ENCODE measurements at regions not wholly inside any gene's neighbourhood (a gene's known extent, or its start where the extent isn't known, plus 50 kb on each side); places are given as distances from the start of the nearest gene placed in this dataset.

GRCh38 chr5:89030798-89031197, 147.8 kb upstream of the MEF2C start:
- Mint-ChIP-seq H3K27ac (no peak overlapping the region), H3K9me3 (peaks cover 2% of the 10 kb centered on the region), H3K4me1 (ENCODE audit: low read depth) (no peaks in the 10 kb centered on the region), H3K27me3 (no peaks in the 10 kb centered on the region), H3K4me3 (no peak overlapping the region), H3K36me3 (no peaks in the 10 kb centered on the region)
- intact Hi-C loops (cut with micrococcal nuclease) = no loop called here
- CTCF ChIA-PET = no interaction called here
- no peak for DNase-seq
- POLR2A ChIA-PET = no interaction called here

- POLR2A ChIA-PET = no interaction called here
- Mint-ChIP-seq H3K4me1 (ENCODE audit: low read depth) (no peaks in the 10 kb centered on the region), H3K27ac (no peak overlapping the region), H3K36me3 (no peaks in the 10 kb centered on the region), H3K9me3 (peaks cover 2% of the 10 kb centered on the region), H3K27me3 (no peaks in the 10 kb centered on the region), H3K4me3 (no peak overlapping the region)
- intact Hi-C loops (cut with micrococcal nuclease) = no loop called here
- CTCF ChIA-PET = no interaction called here
- DNase-seq = no peak
These were observed 145.8 kb upstream of the MEF2C start for GRCh38 chr5:89028595-89029285.

GRCh38 chr5:89024045-89024444, 141.1 kb upstream of the MEF2C start:
- Mint-ChIP-seq H3K36me3 (no peaks in the 10 kb centered on the region), H3K27me3 (no peaks in the 10 kb centered on the region), H3K9me3 (peaks cover 2% of the 10 kb centered on the region), H3K27ac (no peak overlapping the region), H3K4me1 (ENCODE audit: low read depth) (no peaks in the 10 kb centered on the region), H3K4me3 (no peak overlapping the region)
- DNase-seq = no peak
- intact Hi-C loops (cut with micrococcal nuclease) = no loop called here
- ChIA-PET CTCF (no interaction called here), POLR2A (no interaction called here)

GRCh38 chr5:89020926-89021610, 138.1 kb upstream of the MEF2C start:
- H3K27me3 Mint-ChIP-seq = no peaks in the 10 kb centered on the region

GRCh38 chr5:89016741-89017303, 133.8 kb upstream of the MEF2C start:
- POLR2A ChIA-PET = no interaction called here
- intact Hi-C loops (cut with micrococcal nuclease) = no loop called here
- no peak for DNase-seq

More at GRCh38 chr5:89020926-89021610, 138.1 kb upstream of the MEF2C start:
- Mint-ChIP-seq H3K36me3 (no peaks in the 10 kb centered on the region), H3K4me3 (no peak overlapping the region), H3K27ac (no peak overlapping the region), H3K9me3 (no peaks in the 10 kb centered on the region), H3K4me1 (ENCODE audit: low read depth) (no peaks in the 10 kb centered on the region)
- ChIA-PET POLR2A (no interaction called here), CTCF (no interaction called here)
- DNase-seq = no peak
- intact Hi-C loops (cut with micrococcal nuclease) = no loop called here

GRCh38 chr5:89015409-89015808, 132.4 kb upstream of the MEF2C start:
- Mint-ChIP-seq H3K4me3 (no peak overlapping the region), H3K27ac (no peak overlapping the region), H3K9me3 (no peaks in the 10 kb centered on the region), H3K4me1 (ENCODE audit: low read depth) (no peaks in the 10 kb centered on the region), H3K27me3 (no peaks in the 10 kb centered on the region), H3K36me3 (no peaks in the 10 kb centered on the region)
- no peak for DNase-seq
- intact Hi-C loops (cut with micrococcal nuclease) = no loop called here
- CTCF ChIA-PET = no interaction called here
- POLR2A ChIA-PET = no interaction called here

More at GRCh38 chr5:89016741-89017303, 133.8 kb upstream of the MEF2C start:
- H3K4me3 Mint-ChIP-seq = no peak overlapping the region
- no peaks in the 10 kb centered on the region for H3K4me1 Mint-ChIP-seq (ENCODE audit: low read depth)
- no peaks in the 10 kb centered on the region for H3K36me3 Mint-ChIP-seq
- no peaks in the 10 kb centered on the region for H3K27me3 Mint-ChIP-seq
- CTCF ChIA-PET = no interaction called here
- H3K9me3 Mint-ChIP-seq = no peaks in the 10 kb centered on the region
- H3K27ac Mint-ChIP-seq = no peak overlapping the region

- Mint-ChIP-seq H3K27me3 (no peaks in the 10 kb centered on the region), H3K36me3 (no peaks in the 10 kb centered on the region), H3K9me3 (no peaks in the 10 kb centered on the region), H3K4me1 (ENCODE audit: low read depth) (no peaks in the 10 kb centered on the region), H3K4me3 (no peak overlapping the region), H3K27ac (no peak overlapping the region)
- intact Hi-C loops (cut with micrococcal nuclease) = no loop called here
- POLR2A ChIA-PET = no interaction called here
- DNase-seq = no peak
- CTCF ChIA-PET = no interaction called here
These were observed 129.1 kb upstream of the MEF2C start for GRCh38 chr5:89011778-89012711.

- H3K36me3 Mint-ChIP-seq = no peaks in the 10 kb centered on the region
- no peak overlapping the region for H3K4me3 Mint-ChIP-seq
- ChIA-PET POLR2A (no interaction called here), CTCF (no interaction called here)
- intact Hi-C loops (cut with micrococcal nuclease) = no loop called here
- H3K27ac Mint-ChIP-seq = no peak overlapping the region
- DNase-seq = no peak
- H3K27me3 Mint-ChIP-seq = no peaks in the 10 kb centered on the region
- H3K4me1 Mint-ChIP-seq (ENCODE audit: low read depth) = no peaks in the 10 kb centered on the region
- no peaks in the 10 kb centered on the region for H3K9me3 Mint-ChIP-seq
These were observed 127.5 kb upstream of the MEF2C start for GRCh38 chr5:89010512-89010911.

- CTCF ChIA-PET = no interaction called here
- DNase-seq = no peak
- POLR2A ChIA-PET = no interaction called here
- Mint-ChIP-seq H3K27me3 (no peaks in the 10 kb centered on the region), H3K4me1 (ENCODE audit: low read depth) (no peaks in the 10 kb centered on the region), H3K4me3 (no peak overlapping the region), H3K27ac (no peak overlapping the region), H3K9me3 (peaks cover 5% of the 10 kb centered on the region), H3K36me3 (no peaks in the 10 kb centered on the region)
- intact Hi-C loops (cut with micrococcal nuclease) = no loop called here
These were observed 125.3 kb upstream of the MEF2C start for GRCh38 chr5:89008291-89008690.

- CTCF ChIA-PET = no interaction called here
- H3K27ac Mint-ChIP-seq = no peak overlapping the region
These were observed 123.0 kb upstream of the MEF2C start for GRCh38 chr5:89005990-89006389.

GRCh38 chr5:89004379-89004778, 121.4 kb upstream of the MEF2C start:
- Mint-ChIP-seq H3K27ac (no peak overlapping the region), H3K9me3 (peaks cover 5% of the 10 kb centered on the region), H3K4me1 (ENCODE audit: low read depth) (no peaks in the 10 kb centered on the region), H3K4me3 (no peak overlapping the region), H3K36me3 (no peaks in the 10 kb centered on the region), H3K27me3 (no peaks in the 10 kb centered on the region)
- ChIA-PET POLR2A (no interaction called here), CTCF (no interaction called here)
- intact Hi-C loops (cut with micrococcal nuclease) = no loop called here
- DNase-seq = no peak

More at GRCh38 chr5:89005990-89006389, 123.0 kb upstream of the MEF2C start:
- no peak for DNase-seq
- no peaks in the 10 kb centered on the region for H3K27me3 Mint-ChIP-seq
- no peak overlapping the region for H3K4me3 Mint-ChIP-seq
- peaks cover 5% of the 10 kb centered on the region for H3K9me3 Mint-ChIP-seq
- no peaks in the 10 kb centered on the region for H3K36me3 Mint-ChIP-seq
- POLR2A ChIA-PET = no interaction called here
- intact Hi-C loops (cut with micrococcal nuclease) = no loop called here
- H3K4me1 Mint-ChIP-seq (ENCODE audit: low read depth) = no peaks in the 10 kb centered on the region

GRCh38 chr5:89003563-89004036, 120.6 kb upstream of the MEF2C start:
- no peak overlapping the region for H3K27ac Mint-ChIP-seq
- H3K27me3 Mint-ChIP-seq = no peaks in the 10 kb centered on the region
- ChIA-PET CTCF (no interaction called here), POLR2A (no interaction called here)
- no peak overlapping the region for H3K4me3 Mint-ChIP-seq
- no peaks in the 10 kb centered on the region for H3K36me3 Mint-ChIP-seq
- no peak for DNase-seq
- no peaks in the 10 kb centered on the region for H3K4me1 Mint-ChIP-seq (ENCODE audit: low read depth)
- intact Hi-C loops (cut with micrococcal nuclease) = no loop called here
- peaks cover 5% of the 10 kb centered on the region for H3K9me3 Mint-ChIP-seq
